ENCODE measurements at regions not wholly inside any gene's neighbourhood (a gene's known extent, or its start where the extent isn't known, plus 50 kb on each side); places are given as distances from the start of the nearest gene placed in this dataset.
"Not testable (repeated sequence)": the region's sequence is repeated elsewhere in the genome, so short reads cannot be mapped to it uniquely, and the experiment has no call there.

DNA sequence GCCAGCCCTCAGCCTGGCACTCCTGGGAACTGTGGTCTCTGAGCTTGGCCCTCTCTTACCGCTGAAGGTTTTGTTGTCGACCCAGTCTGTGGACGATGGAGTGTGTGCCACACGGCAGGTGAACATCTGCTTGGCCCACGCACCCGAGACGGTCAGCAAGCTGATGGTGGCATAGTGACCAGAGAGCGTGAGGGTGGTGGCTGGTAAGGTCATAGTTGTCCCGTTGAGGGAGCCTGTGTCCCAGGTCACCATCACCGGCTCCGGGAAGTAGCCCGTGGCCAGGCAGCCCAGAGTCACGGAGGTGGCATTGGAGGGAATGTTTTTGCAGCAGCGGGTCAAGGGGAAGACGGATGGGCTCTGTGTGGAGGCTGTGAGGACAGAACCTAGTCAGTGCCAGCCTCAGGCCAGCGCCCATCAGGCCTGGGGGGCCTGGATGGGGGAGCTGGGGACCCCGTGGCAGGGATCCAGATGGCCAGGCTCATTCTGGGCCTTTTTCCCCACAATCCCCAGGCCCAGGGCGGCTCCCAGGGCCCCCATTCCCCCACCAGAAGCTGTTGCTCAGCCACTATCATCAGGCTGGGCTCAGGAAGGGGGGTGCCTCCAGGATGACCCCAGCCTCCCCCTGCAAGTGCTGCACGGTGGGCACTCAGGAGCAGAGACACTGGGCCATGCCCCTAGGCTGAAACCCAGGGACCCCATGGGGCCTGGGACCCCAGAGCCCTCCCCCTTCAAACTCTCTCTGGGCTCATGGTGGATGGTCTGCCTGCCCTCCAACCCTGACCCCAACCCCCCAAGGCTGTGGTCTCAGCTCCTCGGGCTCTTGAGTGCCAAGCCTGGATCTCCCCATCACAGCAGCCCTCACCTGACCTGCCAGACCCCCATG, 75.2 kb downstream of the TMEM121 start:
- no peak for DNase-seq

DNA sequence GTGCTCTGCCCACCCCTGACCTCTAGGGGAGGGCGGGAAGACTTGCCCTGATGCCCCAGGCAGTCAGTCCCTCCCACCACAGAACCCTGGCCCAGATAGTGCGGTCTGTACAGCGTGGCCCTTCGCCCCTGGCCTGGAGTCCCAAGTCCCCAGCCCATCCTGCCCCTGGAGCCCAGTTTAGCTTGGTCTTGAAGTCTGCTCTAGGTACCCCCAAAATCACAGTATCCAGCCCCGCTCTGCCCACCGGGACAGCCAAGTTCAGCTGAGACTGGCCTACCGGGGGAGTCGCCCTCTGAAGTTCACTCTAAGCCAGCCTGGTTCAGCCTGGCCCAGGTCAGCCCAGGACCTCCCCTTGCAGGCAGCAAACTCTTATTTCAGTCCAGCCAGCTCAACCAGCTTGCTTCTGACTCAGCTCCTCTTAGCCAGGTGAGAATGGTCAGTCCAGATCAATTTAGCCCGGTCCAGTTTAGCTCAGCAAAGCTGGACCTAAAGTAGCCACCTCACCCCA, 75.9 kb downstream of the TMEM121 start:
- no peak for DNase-seq

DNA sequence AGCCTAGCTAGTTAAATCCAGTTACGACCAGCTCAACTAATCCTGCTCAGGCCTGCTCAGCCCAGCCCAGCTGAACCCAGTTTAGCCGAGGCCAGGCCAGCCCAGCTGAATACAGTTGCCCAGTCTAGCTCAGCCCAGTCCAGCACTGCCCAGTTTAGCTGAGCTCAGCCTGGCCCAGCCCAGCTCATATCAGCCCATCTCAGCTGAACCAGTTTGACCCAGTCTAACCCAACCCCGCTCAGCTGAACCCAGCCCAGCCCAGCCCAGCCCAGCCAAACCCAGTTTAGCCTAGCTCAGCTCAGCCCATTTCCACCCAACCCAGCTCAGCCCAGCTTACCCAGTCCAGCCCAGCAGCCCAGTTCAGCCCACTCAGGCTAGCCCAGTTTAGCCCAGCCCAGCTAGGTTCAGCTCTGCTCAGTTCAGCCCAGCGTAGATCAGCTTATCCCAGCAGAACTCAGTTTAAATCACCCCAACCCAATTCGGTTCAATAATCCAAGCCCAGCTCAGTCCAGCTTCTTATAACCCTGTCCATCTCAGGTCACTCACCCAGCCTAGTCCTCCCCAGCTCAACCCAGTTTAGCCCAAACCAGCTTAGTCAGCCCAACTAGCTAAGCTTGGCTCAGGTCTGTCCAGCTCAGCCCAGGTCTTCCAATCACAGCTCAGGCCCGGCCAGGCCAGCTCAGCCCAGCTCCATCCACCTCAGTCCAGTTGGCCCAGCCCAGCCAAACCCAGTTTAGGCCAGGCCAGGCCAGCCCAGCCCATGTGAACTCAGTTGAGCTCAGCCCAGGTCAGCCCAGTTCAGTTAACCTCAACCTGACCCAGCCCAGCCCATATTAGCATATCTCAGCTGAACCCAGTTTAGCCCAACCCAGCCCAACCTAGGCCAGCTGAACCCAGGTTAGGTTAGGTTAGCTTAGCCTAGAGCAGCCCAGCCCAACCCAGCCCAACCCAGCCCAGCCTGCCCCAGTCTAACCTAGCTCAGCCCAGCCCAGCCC, 76.7 kb downstream of the TMEM121 start:
- DNase-seq: no peak

DNA sequence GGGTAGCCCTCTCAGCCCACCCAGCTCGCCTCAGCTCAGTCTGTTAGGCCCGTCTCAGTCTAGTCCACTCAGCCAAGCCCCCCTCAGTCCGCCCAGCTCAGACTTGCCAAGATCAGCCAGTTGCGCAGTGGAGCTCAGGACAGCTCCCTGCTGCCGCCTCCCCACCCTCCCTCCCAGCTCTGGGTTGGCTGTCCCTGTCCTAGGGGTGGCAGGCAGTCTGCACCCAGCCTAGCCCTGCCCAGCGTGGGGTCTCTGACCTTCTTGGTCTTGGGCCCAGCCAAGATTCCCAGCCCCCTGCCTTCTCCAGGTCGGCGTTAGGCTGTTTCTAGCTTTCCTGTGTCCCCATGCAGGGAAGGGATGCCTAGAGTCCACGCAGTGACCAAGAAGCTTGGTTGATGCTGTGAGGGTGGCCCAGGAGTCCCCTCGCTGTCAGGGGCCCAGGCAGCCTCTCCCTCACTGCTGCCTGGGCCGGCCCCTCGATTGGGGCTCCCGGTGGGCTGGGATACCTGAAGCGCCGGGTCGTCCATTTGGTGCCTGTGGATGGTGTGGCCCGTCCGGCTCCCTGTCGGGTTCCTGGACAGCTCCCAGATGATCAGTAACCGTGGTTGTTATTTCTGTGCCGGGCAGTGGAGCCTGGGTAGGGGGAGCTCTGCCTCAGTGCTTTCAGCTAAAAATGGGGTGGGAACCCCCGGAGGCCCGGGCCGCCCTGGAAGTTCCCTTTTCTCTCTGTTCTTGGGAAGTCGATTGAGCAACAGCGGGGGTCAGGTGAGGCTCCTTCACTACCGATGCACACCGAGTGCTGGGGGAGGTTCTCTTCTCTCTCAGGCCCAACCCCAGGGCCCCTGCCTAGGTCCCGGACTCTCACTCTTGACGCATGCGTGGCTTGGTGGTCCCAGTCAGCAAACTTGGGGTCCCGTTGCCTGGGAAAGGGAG, 78.4 kb downstream of the TMEM121 start:
- DNase-seq: not testable (repeated sequence)

DNA sequence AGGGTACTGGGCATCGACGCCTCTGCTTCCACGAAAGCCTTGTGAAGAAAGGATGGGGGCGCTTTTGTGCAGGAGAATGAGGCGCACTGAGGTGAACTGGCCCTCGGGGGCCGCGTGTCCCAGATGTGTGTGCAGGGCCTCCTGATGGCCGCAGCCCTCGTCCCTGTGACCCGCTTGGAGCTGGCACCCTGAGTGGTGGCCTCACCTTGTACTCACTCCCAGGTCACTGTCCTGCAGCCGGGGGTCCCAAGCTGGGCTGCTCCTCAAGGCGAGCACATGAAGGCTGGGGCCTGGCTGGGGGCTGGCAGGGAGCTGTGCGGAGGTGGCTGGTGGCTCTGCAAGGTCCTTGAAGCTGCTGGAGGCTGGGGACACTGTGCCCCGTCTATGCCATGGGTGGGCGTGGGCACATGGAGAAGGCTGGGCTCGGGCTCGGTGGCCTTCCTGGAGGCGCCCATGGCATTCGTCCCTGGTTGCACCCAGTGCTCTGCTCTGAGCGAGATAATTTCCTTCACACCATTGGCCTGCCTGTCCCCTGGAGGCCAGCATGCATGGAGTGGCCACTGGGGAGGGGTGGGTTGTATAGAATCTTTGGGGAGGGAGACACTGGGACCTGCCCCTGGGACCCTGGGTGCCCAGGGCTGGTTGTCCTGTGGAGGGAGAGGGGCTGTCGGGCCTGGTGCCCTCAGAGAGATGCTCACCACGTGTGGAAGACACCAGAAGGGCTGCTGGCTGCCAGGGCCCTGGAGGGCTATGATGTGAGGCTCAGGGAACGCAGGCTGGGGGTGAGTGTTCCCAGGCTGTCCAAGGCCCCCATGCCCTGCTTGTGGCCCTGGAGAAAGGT, 79.3 kb downstream of the TMEM121 start:
- no peak for DNase-seq

DNA sequence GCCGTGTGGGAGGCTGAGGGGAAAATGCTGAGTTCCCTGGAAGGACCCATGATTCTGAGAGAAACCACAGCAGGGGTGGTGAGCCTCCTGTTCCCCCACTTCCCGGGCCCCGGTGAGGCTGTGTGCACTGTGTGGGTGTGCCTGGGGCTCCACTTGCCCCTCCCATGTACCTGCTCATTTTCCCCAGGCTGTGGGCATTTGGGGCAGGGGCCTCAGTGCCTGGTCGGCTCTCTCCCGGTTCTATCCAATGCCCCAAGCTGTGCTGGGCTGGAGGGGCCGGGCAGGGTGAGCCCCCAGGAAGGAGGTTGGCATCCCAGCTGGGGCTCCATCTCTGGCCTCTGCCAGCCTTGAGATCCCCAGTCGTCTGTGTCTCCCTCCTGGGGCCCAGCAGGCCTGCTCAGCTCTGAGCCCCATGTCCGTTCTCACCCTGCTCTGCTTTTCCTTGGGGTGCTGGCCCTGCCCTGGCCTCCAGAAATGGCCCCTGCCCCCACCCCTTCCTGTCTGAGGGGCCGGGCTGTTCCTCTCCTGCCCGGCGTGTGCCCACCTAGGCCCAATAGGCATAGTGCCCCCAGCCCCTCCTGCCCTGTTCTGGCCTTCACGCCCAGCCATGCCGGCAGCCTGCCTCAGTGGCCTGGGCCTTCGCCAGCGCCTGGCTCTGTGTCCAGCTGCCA, 80.1 kb downstream of the TMEM121 start:
- not testable (repeated sequence) for DNase-seq

DNA sequence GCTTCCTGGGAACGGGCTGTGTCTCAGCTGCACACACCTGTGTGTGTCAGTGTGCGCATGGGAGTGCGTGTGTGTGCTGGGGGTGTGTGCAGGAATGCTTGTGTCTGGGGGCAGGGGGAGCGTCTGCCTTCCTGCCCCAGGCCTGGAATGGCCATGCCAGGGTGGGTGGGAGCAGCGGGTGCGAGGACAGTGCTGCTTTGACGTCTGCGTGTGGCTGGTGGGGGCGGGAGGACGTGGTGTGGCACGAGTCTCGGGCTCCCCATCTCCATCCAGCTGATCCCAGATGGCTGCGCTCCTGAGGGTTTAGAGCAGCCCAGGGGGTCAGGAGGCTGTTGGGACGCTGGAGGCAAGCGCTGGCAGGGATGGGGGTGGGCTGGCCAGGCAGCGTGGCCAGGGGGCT, 80.6 kb downstream of the TMEM121 start:
- not testable (repeated sequence) for DNase-seq

DNA sequence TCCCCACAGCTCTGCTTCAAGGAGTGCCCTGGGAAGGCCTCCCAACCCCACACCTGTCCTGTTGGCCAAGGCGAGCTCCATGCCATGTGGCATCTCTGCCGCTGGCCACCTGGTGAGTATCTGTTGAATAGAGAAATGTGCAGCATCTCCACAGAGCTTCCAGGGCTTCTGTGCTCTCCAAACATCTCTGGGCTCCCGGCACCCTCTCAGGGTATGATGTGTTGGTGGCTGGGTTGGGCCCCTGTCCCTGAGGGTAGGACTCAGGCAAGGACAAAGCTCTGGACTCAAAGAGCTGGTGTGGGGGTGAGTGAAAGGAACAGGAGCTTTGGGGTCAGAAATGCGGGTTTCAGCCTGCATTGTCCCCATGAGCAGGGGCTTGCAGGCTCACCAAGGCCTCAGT, 88.6 kb downstream of the TMEM121 start:
- DNase-seq: not testable (repeated sequence)

DNA sequence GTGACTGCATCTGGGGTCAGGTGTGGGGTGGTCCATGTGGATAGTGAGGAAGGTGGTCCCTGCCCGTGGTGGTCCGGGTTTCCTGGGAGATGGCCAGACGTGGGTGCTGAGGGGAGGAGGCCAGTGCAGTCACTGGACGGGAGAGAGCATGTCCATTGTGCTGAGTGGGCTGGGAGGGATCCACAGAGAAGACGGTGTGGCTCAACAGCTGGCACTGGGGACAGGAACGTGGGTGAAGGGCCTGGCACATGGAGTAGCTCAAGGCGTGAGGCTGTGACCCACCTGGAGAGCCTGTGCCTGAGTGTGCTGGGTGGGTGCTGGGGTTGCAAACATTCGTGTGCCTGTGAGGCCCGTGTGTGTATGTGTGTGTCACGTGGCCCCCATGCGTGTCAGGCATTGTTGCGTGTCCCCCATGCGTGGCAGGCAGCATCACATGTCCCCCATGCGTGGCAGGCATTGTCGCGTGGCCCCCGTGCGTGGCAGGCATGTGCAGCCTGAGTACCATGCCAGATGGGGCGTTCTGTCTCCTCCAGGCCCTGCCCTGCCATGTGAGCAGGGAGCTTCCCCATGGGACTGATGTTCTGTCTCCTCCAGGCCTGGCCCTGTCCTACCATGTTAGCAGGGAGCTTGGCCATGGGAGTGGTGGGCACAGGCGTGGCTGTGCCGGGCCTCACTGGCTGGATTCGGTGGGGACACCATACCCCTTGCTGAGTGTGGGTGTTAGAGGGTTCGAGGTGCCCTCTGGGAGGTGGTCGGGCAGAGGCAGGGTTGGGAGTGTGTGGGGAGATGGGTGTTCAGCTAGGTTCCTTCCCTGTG, 89.8 kb downstream of the TMEM121 start:
- not testable (repeated sequence) for DNase-seq

DNA sequence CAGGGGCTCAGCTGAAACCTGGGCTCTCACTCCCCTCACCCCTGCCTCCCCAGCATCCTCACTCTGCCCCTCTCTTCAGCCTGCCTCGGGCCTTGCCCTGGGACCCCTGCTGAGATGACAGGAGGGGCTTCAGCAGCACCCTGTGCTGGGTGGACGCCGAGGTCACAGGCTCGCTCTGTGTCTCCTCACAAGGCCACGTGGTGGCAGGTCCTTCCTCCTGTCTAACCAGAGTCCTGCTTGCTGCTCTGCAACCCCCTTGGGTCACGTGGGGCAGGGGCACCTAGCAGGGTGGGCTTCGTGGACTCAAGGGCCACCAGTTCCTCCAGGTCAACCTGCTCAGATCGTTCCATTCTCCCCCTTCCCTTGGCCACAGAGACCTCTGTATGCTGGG, 90.4 kb downstream of the TMEM121 start:
- no peak for DNase-seq

DNA sequence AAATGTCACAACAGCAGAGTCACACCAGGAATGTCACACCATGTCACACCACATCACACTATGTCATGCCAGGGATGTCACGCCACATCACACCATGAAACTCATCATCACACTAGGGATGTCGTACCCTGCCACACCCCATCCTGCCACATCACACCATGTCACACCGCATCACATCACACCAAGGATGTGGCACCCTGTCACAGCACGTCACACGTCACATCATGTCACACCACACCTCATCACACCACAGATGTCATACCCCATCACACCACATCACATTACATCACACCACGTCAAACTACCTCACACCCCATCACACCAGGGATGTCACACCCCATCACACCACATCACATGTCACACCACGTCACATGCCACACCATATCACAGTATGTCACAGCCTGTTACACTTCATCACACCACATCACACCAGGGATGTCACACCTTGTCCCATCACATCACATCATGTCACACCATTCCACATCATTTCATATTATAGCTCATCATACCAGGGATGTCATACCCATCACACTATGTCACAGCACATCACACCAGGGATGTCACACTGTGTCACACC, 90.9 kb downstream of the TMEM121 start:
- no peak for DNase-seq

DNA sequence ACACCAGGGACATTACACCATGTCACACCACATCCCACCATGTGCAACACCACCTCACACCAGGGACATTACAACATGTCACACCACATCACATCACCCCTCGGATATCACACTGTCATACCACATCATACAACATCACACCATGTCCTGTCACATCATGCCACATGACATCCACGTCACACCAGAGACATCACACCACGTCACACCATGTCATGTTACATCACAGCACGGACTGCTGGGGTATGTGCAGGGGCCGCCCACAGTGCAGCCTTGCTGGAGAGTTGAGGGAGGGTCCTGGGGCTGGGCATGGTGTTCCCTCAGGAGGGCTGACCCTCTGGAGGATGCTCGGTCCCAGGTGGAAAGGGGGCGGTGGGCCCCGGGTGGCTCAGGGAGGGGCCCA, 91.4 kb downstream of the TMEM121 start:
- not testable (repeated sequence) for DNase-seq

DNA sequence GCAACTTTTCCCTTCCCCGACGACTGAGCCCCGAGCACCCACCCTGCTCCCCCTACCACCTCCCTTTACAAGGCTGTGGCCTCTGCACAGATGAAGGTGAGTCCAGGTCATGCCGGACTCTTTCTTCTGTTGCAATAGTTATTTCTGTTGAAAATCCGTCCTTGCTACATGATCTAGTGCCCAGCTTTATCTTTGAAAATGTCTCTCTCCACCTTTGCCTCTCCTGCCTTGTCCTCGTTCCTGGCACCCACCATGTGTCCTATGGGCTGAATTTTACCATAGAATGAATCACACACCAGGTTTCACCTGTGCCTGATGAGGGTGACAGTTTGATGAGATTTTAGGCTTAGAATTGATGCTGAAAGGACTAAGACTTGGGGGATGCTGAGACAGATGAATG, 92.9 kb downstream of the TMEM121 start:
- not testable (repeated sequence) for DNase-seq

DNA sequence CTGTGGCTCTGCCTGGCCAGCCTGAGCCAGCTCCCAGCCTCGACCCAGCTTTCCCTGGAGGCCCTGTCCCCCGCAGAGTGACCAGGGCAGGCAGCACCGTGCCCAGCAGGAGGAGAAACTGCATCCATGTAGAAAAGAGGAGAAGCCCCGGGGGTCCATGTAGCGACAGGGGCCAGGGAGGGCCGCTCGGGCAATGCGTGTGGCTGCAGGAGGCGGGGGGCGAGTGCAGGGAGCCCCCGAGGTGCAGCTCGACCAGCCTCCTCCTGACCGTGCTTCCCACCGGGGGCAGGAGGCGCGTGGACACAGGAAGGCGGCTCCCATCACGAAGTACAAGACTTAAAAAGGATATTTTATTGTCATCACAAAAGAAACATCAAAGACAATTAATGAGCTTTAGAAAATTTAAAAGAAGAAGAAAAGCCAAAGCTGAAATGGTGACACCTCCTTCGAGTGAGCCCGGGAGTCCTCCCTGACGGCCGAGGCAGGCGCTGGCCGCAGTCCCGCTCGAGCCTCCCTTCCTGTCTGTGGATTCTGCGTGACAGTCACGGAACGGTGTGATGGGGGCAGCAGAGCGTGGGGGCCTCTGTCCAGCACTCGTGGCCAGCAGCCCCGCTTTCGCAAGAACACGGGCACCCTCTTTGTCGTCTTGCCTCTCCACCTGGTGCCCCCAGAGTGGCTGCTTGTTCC, 93.9 kb downstream of the TMEM121 start:
- not testable (repeated sequence) for DNase-seq

DNA sequence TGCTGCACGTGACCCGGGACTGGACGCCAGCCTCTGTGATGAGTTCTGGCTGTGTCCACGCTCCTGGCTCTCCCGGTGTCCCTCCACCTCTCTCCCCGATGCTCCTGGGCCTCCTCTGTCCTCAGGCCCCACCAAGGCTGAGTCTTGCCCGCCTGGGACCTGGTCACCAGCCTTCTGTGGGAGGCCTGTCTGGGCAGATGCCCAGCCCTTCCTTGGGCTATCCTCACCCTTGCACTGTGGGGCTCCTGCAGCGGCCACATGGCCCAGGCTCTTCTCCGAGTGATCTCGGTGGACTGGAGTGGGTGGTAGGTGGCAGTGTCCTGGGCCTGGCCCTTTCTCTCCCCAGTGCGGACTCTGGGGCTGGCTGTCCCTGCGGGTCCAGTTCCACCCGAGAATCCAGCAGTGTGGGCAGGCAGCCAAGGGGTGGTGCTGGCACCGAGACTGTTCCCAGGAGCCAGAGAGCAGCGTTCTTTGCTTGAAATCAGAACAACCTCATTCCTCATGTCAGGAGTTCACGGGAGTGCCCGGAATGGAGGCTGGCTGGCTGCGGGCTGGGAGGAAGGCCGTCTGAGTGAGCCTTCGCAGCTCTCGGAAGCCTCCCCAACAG, 94.6 kb downstream of the TMEM121 start:
- not testable (repeated sequence) for DNase-seq

DNA sequence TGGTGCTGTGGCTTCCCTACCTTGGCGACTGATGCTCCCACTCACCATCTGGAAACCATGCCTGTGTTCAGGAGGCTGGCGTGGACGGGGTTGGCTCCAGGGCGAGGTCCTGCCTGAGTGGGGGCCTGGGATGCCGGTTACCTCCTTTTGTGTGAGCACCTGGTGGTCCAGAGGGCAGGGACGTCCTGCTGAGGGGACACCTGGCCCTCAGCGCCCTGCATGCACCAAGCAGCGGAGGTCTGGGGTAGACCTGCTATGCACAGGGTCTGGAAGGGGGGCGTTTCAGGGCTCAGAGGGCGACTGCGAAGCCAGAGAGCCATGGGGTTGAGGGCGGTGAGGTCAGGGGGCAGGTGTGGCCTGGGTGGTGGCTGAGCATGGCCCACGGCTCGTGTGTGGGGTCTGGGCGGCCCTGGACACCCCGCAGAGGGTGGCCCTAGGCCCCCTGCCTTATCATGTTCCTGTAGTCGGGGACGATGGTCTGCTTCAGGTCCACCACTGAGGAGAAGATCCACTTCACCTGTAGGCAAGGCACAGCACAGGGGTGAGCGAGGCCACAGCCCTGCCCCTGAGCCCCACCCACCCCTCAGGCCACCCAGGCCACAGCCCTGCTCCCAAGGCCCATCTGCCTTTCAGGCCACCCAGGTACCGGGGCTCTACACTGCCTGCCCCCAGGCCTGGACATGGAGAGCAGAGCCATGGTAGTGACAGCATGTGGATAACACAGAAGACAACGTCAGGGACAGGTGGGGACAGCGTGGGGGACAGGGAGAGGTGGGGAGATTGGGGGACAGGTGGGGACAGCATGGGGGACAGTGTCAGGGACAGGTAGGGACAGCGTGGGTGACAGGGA, 95.3 kb downstream of the TMEM121 start:
- DNase-seq: not testable (repeated sequence)

DNA sequence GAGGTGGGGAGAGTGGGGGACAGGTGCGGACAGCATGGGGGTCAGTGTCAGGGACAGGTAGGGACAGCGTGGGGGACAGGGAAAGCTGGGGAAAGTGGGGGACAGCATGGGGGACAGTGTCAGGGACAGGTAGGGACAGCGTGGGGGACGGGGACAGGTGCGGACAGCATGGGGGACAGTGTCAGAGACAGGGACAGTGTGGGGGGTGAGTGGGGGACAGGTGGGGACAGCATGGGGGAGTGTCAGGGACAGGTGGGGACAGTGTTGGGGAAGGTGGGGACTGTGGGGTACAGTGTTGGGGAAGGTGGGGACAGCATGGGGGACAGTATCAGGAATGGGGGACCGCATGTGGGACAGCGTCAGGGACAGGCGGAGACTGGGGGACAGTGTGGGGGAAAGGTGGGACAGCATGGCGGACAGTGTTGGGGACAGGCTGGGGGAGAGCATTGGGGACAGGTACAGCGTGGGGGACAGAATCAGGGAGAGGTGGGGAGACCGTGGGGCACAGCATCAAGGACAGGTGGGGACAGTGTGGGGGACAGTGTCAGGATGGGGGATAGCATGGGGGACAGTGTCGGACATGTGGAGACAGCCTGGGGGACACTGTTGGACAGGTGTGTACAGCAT, 96.1 kb downstream of the TMEM121 start:
- DNase-seq: no peak
